CD1c-positive myeloid dendritic cell (primary cell): ENCODE measurements at regions not wholly inside any gene's neighbourhood (a gene's known extent, or its start where the extent isn't known, plus 50 kb on each side); places are given as distances from the start of the nearest gene placed in this dataset.

Experiments used
- DNase-seq: peaks from one replicate; pipeline ENCODE4 v3.0.0-alpha.2; 2016; ENCODE audit errors: extremely low spot score

DNA sequence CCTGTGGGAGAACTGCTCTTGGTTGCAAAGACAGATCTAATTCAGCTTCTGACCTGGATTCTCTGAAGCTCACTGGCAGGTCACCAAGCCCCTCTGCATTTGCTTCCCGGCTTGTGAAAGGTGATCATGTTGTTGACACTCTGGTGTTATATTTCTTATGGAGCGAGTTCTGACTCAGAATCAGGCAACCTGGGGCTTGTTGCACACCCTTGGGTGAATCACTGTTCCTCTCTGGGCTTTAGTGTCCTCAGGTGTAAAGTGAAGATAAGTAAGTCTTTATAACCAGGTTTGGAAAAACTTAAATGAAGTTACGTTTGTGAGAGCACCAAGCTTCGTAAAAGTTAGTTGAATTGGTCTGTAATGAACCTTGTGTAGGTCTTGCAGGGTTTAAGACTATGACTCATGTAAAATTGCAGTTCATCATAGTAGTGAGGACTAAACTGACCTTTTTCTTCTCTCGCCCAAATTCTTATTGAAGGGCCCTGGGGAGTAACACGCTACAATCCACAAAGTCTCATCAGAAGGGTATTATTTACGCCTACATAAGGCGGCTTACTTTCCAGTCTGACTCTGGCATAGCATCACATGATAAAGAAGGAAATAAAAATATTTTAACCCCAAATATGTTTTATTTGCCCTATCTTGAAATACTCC lies 218.6 kb downstream of the TMEM38B start:
- no peak for DNase-seq

- no peak for DNase-seq
These were observed 226.9 kb downstream of the TMEM38B start for GRCh38 chr9:105921057-105921726.

DNA sequence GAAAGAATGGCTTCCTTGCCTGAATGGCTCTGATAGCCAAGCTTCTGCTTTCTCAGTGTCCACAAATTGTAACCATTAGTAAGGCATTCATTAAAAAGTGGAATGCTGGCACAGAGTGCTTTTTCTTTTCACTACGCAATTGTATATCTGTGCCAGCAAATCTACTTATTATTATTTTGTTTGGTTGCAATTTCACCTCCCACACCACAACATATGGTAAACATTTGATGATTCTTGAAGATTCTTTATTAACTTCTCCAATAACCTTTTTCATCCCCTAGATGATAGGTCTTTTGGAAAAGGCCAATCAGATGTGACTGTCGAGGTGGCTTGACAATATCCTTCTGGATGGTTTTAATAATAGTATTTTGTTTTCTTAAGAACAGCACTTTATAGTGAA lies 234.1 kb downstream of the TMEM38B start:
- no peak for DNase-seq

- no peak for DNase-seq
These were observed 235.8 kb downstream of the TMEM38B start for GRCh38 chr9:105930011-105930627.

GRCh38 chr9:105932276-105932675 lies 237.9 kb downstream of the TMEM38B start:
- DNase-seq = no peak

DNA sequence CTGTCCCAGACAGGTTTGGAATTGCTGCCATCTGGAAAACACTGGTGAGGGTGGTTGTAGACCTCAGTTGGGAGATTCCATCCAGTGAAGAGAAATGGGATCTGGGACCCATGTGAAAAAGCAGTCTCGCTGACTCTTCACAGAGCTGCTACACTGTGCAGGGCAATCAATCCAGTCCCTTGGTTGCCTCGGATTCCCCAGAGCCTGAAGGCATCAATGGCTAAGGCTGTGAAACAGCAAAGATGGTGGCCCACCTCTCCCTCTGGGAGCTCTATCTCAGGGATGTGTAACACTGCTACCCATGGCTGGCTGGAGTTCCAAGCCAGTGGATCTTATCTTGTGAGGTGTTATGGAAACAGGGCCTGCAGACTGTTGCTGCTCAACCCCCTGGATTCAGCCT lies 256.1 kb downstream of the TMEM38B start:
- no peak for DNase-seq

GRCh38 chr9:105950894-105951293 lies 256.6 kb downstream of the TMEM38B start:
- DNase-seq = no peak

DNA sequence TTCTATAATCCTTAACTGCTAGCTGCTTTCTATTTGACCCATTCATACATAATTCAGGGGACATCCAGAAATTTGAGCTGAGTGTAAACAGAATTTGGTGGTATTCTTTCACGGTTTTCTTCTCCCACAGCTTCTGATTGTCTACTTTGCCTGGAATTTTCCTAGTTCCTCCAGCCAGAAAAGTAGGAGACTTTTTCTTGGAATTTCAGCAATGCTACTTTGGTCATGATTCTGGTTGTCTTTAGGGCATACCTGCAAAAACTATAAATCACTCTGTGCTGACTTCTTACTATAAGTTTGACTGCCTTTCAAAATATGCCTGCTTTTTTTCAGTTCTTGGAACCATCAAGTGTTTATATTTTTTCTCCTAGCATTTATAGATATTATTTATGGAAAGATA lies 260.2 kb downstream of the TMEM38B start:
- DNase-seq = no peak

- DNase-seq = no peak
These were observed 263.5 kb downstream of the TMEM38B start for GRCh38 chr9:105957830-105958229.

DNA sequence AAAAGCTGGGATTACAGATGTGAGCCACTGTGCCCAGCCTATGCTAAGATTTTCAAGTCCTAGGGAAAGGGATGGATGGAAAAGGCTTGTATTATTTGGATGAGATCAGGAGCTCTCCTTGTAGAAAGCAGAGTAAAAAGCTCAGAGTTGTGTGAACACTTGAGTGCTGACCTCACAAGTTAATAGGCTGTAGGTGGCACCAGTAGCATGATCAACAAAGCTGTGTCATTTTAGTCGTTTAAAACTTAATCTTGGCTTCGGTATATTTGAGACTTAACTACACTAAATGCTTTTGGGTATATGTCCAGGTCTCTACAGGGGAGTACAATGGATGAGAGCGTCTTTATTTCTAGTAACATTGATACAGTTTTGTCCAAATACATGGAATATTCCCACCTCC lies 264.2 kb downstream of the TMEM38B start:
- no peak for DNase-seq

DNA sequence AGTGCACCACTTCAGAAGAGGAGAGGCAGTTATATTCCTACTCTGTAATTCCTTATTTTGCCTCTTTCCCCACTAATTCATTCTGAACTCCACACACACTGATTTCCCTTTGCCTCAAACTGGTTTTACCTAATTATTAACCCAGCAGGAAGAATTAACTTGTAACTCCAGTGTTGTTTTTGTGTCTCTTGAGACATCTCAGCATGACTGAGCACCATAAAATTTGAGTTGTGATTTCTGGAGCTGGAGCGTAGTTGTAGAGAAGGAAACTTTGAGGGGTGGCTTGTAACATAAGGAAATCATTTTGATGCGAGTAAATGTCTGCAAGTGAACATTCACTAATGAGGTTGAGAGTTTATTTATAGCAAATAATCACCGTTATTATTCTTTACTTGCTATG lies 265.2 kb downstream of the TMEM38B start:
- no peak for DNase-seq

- DNase-seq = no peak
These were observed 269.2 kb downstream of the TMEM38B start for GRCh38 chr9:105963343-105964099.

- no peak for DNase-seq
These were observed 269.8 kb downstream of the TMEM38B start for GRCh38 chr9:105964156-105964555.

GRCh38 chr9:105966834-105967233 lies 272.5 kb downstream of the TMEM38B start:
- DNase-seq = no peak

DNA sequence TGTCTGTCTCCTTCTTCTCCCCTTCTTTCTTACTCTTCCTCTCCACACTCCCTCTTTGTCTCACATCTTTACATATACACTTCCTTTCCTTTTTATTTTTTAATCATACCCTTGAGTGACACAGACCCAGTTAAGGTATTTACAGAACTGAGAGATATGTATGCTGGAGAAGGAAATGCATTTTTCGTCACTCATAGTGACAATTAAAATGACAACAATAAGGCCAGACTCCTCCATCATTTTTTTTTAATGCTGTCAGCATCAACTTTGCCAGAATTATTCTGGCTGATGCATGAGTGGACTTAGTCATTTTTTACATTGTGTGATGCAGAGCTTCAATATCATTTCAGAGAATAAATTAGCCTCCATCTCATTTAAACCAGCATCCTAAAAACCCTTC lies 272.9 kb downstream of the TMEM38B start:
- no peak for DNase-seq

DNA sequence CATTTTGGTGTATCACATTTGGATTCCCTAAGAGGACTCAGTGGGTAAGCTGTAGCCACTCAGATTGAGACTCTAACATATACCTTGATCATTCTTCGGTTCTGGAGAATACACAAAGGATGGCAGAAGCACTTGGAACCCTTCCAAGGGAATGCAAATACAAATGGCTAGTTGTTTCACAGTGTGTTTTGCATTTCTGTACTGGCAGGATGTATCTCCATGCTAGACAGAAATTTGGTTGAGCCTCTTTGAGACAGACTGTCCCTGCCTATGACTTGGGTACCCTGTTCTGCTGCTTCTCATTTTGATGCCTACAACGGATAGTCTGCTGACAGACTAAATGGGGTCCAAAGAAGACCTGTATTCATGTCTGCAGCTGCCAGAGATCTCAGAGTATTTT lies 273.5 kb downstream of the TMEM38B start:
- no peak for DNase-seq

DNA sequence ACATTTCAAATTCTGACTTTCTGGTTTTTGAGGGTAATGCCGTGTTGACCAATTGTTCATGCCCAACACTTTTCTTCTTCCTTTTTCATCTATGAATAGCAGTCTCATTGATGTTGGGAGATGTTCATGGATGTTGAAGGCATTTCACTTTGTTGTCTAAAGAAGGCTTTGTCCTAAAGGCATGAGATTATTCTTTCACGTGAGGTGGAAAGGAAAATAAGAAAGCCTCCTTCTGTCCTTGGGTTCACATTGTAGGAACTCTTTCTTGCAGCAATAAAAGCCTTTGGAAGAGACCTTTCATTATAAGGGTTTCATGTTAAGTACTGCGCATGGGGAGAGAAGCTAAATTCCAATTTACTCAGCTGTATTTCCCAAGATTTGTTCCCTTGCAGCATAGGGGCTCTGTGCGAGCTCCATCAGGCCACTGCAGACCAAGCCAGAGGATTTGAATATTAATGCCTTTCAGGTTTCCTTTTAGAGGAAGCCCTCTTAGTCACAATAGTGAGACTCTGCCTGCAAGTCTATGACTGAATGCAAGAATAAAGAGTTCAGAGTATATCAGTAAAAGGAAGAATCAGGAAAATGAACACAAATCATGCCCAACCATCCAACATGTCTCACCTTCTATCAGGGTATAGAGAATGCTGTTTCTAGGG lies 274.6 kb downstream of the TMEM38B start:
- no peak for DNase-seq

DNA sequence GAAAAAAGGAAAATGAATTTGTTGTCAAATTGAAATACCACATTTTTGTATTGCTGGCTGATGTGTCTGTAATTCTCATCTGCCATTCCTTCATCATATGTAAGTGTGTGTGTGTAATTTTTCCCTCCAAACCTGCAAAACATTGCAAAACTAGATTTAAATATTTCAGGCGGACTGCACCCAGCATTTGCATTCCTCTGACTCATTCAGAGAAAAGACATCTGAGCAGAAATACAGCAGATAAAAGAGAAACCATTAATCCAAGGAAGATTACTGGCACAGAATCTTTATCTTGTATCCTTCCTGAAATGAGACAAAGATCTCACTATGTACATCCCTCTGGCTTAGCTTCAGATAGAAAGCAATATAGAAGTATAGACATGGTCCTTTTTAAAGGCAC lies 275.3 kb downstream of the TMEM38B start:
- no peak for DNase-seq

GRCh38 chr9:105971986-105972385 lies 277.6 kb downstream of the TMEM38B start:
- DNase-seq = no peak

GRCh38 chr9:105972466-105973204 lies 278.3 kb downstream of the TMEM38B start:
- DNase-seq = no peak

DNA sequence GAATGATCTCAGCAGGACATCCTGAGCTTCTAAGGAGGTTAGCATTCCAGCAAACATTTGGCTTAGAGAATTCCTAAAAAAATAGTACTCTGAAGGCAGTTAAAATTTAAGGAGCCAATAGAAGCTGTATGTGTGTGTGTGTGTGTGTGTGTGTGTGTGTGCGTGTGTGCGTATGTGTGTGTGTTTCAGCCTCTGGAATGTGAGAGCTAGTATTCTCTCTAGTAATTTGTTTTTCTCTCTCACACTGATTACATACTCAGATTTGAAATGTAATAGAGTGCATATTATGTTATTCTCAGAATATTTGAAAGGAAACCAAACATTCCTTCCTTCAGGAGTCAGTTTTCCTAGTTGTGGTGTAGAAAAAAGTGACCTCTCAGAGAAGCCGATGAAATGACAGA lies 279.6 kb downstream of the TMEM38B start:
- DNase-seq = no peak
